T-cell (primary cell): ENCODE measurements at regions not wholly inside any gene's neighbourhood (a gene's known extent, or its start where the extent isn't known, plus 50 kb on each side); places are given as distances from the start of the nearest gene placed in this dataset.

ENCODE experiments used
- ATAC-seq, 4 experiments: fragments of 200-7000 bp in 3 of 4; fragments of 150-1000 bp in 1 of 4; cut with Tn5 transposase; replicated peaks in 1 of 4; 1 replicate in 3 of 4; 2 replicates in 1 of 4; pipeline ENCODE4 v1.10.0; 2021; ENCODE audit warnings: moderate library complexity in 3 of 4, mild to moderate bottlenecking in 2 of 4, moderate number of reproducible peaks in 1 of 4
- CTCF ChIA-PET, 2 donors: fragments of 300-600 bp; sonication (Branson Sonifier 250); formaldehyde crosslinking; loops; one replicate each; lab custom pipeline; 2022; ENCODE audit warnings: antibody characterized with exemption in 2 of 2; lab: Charles Lee
- POLR2A ChIA-PET, 2 donors: fragments of 300-600 bp; sonication (Branson Sonifier 250); formaldehyde crosslinking; loops; one replicate each; lab custom pipeline; 2022; ENCODE audit warnings: antibody characterized with exemption in 2 of 2; lab: Charles Lee
- DNase-seq, 35 experiments: peaks; one replicate each; pipeline versions ENCODE4 v3.0.0 to v3.0.0-alpha.2; 2013 to 2023
- H3K27ac ChIP-seq: one replicate; pipeline ENCODE4 v1.5.1; 2013; ENCODE audit warnings: low read length
- H3K27me3 ChIP-seq, 2 experiments: replicated peaks in 1 of 2; 1 replicate in 1 of 2; 2 replicates in 1 of 2; pipeline versions ENCODE4 v1.6.1 to v1.7.0; 2013; ENCODE audit warnings: low read length in 1 of 2, mixed read lengths in 1 of 2; ENCODE audit not compliant: control insufficient read depth in 2 of 2, insufficient read depth in 2 of 2; ENCODE audit errors: extremely low read depth in 1 of 2
- H3K36me3 ChIP-seq, 2 donors: 1 replicate in 1 of 2; 2 replicates in 1 of 2; pipeline versions ENCODE4 v1.6.1 to v1.7.0; 2013; ENCODE audit warnings: low read length in 1 of 2; ENCODE audit not compliant: control insufficient read depth in 2 of 2, insufficient read depth in 1 of 2; ENCODE audit errors: extremely low read depth in 1 of 2
- H3K4me1 ChIP-seq, 2 experiments: 1 replicate in 1 of 2; 2 replicates in 1 of 2; pipeline versions ENCODE4 v1.6.1 to v1.7.0; 2013; ENCODE audit warnings: low read length in 2 of 2, mixed read lengths in 1 of 2; ENCODE audit not compliant: insufficient read depth in 2 of 2, control insufficient read depth in 1 of 2; ENCODE audit errors: extremely low read depth in 1 of 2
- H3K4me3 ChIP-seq, 2 donors: 1 replicate in 1 of 2; 2 replicates in 1 of 2; pipeline versions ENCODE4 v1.5.1 to v1.7.0; 2013; ENCODE audit warnings: mild to moderate bottlenecking in 2 of 2, low read length in 1 of 2, moderate library complexity in 1 of 2; ENCODE audit not compliant: control insufficient read depth in 1 of 2; ENCODE audit errors: extremely low read depth in 1 of 2
- H3K9me3 ChIP-seq: 2 replicates; pipeline ENCODE4 v1.7.0; 2013
- H3K27ac Mint-ChIP-seq, 2 donors: one replicate each; pipeline ENCODE4 v1.8.0; 2020 to 2021; ENCODE audit warnings: mild to moderate bottlenecking in 2 of 2, mixed read lengths in 2 of 2
- H3K27me3 Mint-ChIP-seq, 2 donors: one replicate each; pipeline ENCODE4 v1.8.0; 2021 to 2022; ENCODE audit warnings: mixed read lengths in 2 of 2
- H3K36me3 Mint-ChIP-seq: one replicate; pipeline ENCODE4 v1.8.0; 2021; ENCODE audit warnings: mixed read lengths
- H3K4me1 Mint-ChIP-seq, 3 donors: one replicate each; pipeline ENCODE4 v1.8.0; 2020 to 2022; ENCODE audit warnings: mixed read lengths in 3 of 3, mild to moderate bottlenecking in 1 of 3
- H3K4me3 Mint-ChIP-seq, 3 donors: one replicate each; pipeline ENCODE4 v1.8.0; 2020 to 2022; ENCODE audit warnings: mild to moderate bottlenecking in 3 of 3, mixed read lengths in 3 of 3, moderate library complexity in 3 of 3
- H3K9me3 Mint-ChIP-seq, 3 donors: one replicate each; pipeline ENCODE4 v1.8.0; 2020 to 2022; ENCODE audit warnings: mixed read lengths in 3 of 3
- WGBS: methylation state at CpG from one replicate; pipeline ENCODE4 v1.1.5; 2013; ENCODE audit warnings: missing lambda C conversion rate; ENCODE audit not compliant: insufficient coverage; 5-methylcytosine and 5-hydroxymethylcytosine counted together

GRCh38 chr1:208419746-208420420, 175.7 kb upstream of the PLXNA2 start:
- peaks cover 7 to 8% of the 10 kb centered on the region in 2 donors for H3K27me3 Mint-ChIP-seq
- Histone ChIP-seq H3K27me3 (peaks cover 0 to 8% of the 10 kb centered on the region in 2 experiments), H3K4me3 (no peak overlapping the region), H3K27ac (no peak overlapping the region), H3K4me1 (no peaks in the 10 kb centered on the region), H3K9me3 (no peaks in the 10 kb centered on the region), H3K36me3 (no peaks in the 10 kb centered on the region)
- H3K9me3 Mint-ChIP-seq = no peaks in the 10 kb centered on the region
- H3K36me3 Mint-ChIP-seq = no peaks in the 10 kb centered on the region
- WGBS = 58% methylated on average over 2 of the region's 5 CpGs
- H3K4me3 Mint-ChIP-seq = no peak overlapping the region
- H3K27ac Mint-ChIP-seq = no peak overlapping the region
- no peak for ATAC-seq
- POLR2A ChIA-PET = no interaction called here
- no peak for DNase-seq
- H3K4me1 Mint-ChIP-seq = no peaks in the 10 kb centered on the region
- CTCF ChIA-PET = interaction anchor here in 1 of 2 donors (0.6 kb wide), 1 partner anchor 349 kb away, joined by 5 read pairs; no protein-coding TSS in a partner anchor

DNA sequence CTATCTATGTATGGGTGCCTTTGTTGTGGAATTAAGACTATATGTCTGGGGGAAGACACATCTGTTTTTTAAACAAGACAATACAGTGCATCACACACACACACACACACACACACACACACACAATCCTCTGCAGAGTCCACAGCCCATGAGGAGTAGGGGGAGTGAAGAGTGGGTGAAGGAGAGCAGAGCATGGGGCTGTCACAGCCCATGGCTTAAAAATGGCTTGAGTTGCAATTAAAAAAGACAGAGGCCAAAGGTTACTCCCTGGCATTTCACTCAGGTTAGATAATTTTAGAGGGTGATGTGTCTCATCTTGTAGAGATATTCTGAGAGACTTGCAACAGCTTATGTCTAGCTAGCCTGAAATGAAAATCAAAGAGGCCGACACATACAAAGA, 176.5 kb upstream of the PLXNA2 start:
- no peaks in the 10 kb centered on the region for H3K36me3 Mint-ChIP-seq
- no CpG with 5 or more reads among the region's 1 CpG for WGBS
- CTCF ChIA-PET = no interaction called here
- Histone ChIP-seq H3K36me3 (no peaks in the 10 kb centered on the region), H3K4me3 (no peak overlapping the region), H3K9me3 (no peaks in the 10 kb centered on the region), H3K27ac (no peak overlapping the region), H3K27me3 (peaks cover 0 to 8% of the 10 kb centered on the region in 2 experiments), H3K4me1 (no peaks in the 10 kb centered on the region)
- H3K27me3 Mint-ChIP-seq = peaks cover 7 to 8% of the 10 kb centered on the region in 2 donors
- ATAC-seq = no peak
- DNase-seq = no peak
- H3K9me3 Mint-ChIP-seq = no peaks in the 10 kb centered on the region
- no peaks in the 10 kb centered on the region for H3K4me1 Mint-ChIP-seq
- no peak overlapping the region for H3K4me3 Mint-ChIP-seq
- POLR2A ChIA-PET = no interaction called here
- H3K27ac Mint-ChIP-seq = no peak overlapping the region

- no peak for ATAC-seq
- 67% methylated on average over 3 of the region's 4 CpGs for WGBS
These were observed 177.3 kb upstream of the PLXNA2 start for GRCh38 chr1:208421486-208421885.

DNA sequence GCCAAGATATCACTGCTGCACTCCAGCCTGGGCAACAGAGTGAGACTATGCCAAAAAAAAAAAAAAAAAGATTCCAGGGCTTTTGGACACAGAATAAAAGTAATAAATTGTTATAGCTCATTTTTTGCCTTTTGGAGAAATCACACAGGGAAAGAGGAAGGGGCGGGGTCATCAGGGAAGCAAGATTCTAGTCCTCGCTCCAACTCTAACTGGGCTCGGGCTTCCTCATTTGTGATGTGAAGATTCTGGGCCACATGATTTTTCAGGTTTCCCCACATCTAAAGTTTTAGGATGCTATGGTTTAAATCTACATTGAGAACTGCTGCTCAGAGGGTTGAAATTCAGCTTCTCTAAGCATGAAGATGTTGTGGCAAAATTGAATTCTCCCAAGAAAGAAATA, 179.3 kb upstream of the PLXNA2 start:
- Histone ChIP-seq H3K4me1 (no peaks in the 10 kb centered on the region), H3K4me3 (no peak overlapping the region), H3K9me3 (no peaks in the 10 kb centered on the region), H3K27ac (no peak overlapping the region), H3K36me3 (no peaks in the 10 kb centered on the region), H3K27me3 (peaks cover 0 to 5% of the 10 kb centered on the region in 2 experiments)
- ChIA-PET POLR2A (no interaction called here), CTCF (interaction anchor here in 1 of 2 donors (0.6 kb wide), 1 partner anchor 1609 kb away, joined by 4 read pairs; no protein-coding TSS in a partner anchor)
- Mint-ChIP-seq H3K9me3 (no peaks in the 10 kb centered on the region), H3K4me3 (no peak overlapping the region), H3K4me1 (no peaks in the 10 kb centered on the region), H3K27ac (no peak overlapping the region), H3K27me3 (peaks cover 0 to 3% of the 10 kb centered on the region in 2 donors), H3K36me3 (no peaks in the 10 kb centered on the region)
- ATAC-seq (no peak), DNase-seq (no peak)
- 7% methylated on average over 3 of the region's 3 CpGs for WGBS

More at GRCh38 chr1:208421486-208421885, 177.3 kb upstream of the PLXNA2 start:
- Histone ChIP-seq H3K27ac (no peak overlapping the region), H3K36me3 (no peaks in the 10 kb centered on the region), H3K4me3 (no peak overlapping the region), H3K4me1 (no peaks in the 10 kb centered on the region), H3K9me3 (no peaks in the 10 kb centered on the region), H3K27me3 (peaks cover 0 to 8% of the 10 kb centered on the region in 2 experiments)
- ChIA-PET CTCF (no interaction called here), POLR2A (no interaction called here)
- H3K27me3 Mint-ChIP-seq = peaks cover 2 to 3% of the 10 kb centered on the region in 2 donors
- H3K27ac Mint-ChIP-seq = no peak overlapping the region
- no peaks in the 10 kb centered on the region for H3K4me1 Mint-ChIP-seq
- no peak overlapping the region for H3K4me3 Mint-ChIP-seq
- DNase-seq = no peak
- no peaks in the 10 kb centered on the region for H3K36me3 Mint-ChIP-seq
- no peaks in the 10 kb centered on the region for H3K9me3 Mint-ChIP-seq

DNA sequence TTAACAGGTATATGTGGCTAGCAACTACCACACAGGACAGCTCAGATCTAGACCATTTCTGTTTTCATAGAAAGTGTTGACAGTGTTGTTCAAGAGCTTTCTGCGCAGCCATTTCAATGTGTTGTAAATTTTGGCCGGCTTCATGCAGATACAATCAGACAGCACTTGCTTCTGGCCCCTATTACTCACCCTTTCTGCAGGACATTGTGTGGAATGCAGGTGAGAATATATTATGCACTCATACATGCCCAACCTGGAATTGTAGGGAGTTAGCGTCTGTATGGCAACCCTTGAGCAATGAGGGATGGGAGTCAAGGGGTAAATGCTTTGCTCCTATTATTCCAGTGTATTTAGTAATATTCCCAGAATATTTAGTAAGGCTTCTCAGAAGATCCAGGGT, 180.9 kb upstream of the PLXNA2 start:
- Mint-ChIP-seq H3K27me3 (no peaks in the 10 kb centered on the region), H3K4me1 (no peaks in the 10 kb centered on the region), H3K27ac (no peak overlapping the region), H3K36me3 (no peaks in the 10 kb centered on the region), H3K4me3 (no peak overlapping the region), H3K9me3 (no peaks in the 10 kb centered on the region)
- no peak overlapping the region for H3K27ac ChIP-seq
- H3K9me3 ChIP-seq = no peaks in the 10 kb centered on the region
- DNase-seq (no peak), ATAC-seq (no peak)
- H3K36me3 ChIP-seq = no peaks in the 10 kb centered on the region
- WGBS = no CpG with 5 or more reads among the region's 3 CpGs
- POLR2A ChIA-PET = interaction anchor here in 1 of 2 donors (0.6 kb wide), 1 partner anchor 28 kb away, joined by 3 read pairs; no protein-coding TSS in a partner anchor
- no peaks in the 10 kb centered on the region for H3K4me1 ChIP-seq
- CTCF ChIA-PET = interaction anchor here in 1 of 2 donors (0.5 kb wide), 1 partner anchor 330 kb away, joined by 3 read pairs; no protein-coding TSS in a partner anchor
- H3K27me3 ChIP-seq = peaks cover 0 to 5% of the 10 kb centered on the region in 2 experiments
- H3K4me3 ChIP-seq = no peak overlapping the region

DNA sequence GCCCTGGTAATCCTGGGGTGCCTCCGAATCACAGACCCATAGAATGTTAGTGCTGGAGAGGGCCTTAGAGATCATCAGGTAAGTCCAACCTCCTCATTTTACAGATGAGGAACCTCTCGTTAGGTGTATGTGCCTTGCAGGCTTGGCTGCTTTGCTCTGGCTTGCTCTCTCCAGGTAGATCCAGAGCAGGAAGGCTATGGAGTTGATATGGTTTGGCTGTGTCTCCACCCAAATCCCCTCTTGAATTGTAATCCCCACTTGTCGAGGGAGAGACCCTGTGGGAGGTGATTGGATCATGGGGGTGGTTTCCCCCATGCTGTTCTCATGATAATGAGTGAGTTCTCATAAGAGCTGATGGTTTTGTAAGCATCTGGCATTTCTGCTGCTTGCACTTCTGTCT, 186.0 kb upstream of the PLXNA2 start:
- H3K4me3 ChIP-seq = no peak overlapping the region
- ChIA-PET POLR2A (interaction anchor here in 1 of 2 donors (0.6 kb wide), 1 partner anchor 20 kb away, joined by 3 read pairs; no protein-coding TSS in a partner anchor), CTCF (no interaction called here)
- WGBS = no CpG with 5 or more reads among the region's 3 CpGs
- Mint-ChIP-seq H3K4me1 (no peaks in the 10 kb centered on the region), H3K4me3 (no peak overlapping the region), H3K36me3 (no peaks in the 10 kb centered on the region), H3K27me3 (peaks cover 2 to 4% of the 10 kb centered on the region in 2 donors), H3K9me3 (no peaks in the 10 kb centered on the region), H3K27ac (no peak overlapping the region)
- DNase-seq (no peak), ATAC-seq (no peak)
- no peak overlapping the region for H3K27ac ChIP-seq
- no peaks in the 10 kb centered on the region for H3K4me1 ChIP-seq
- H3K27me3 ChIP-seq = peaks cover 0 to 2% of the 10 kb centered on the region in 2 experiments
- H3K9me3 ChIP-seq = no peaks in the 10 kb centered on the region
- H3K36me3 ChIP-seq = no peaks in the 10 kb centered on the region
